ENCODE measurements at regions not wholly inside any gene's neighbourhood (a gene's known extent, or its start where the extent isn't known, plus 50 kb on each side); places are given as distances from the start of the nearest gene placed in this dataset.

DNA sequence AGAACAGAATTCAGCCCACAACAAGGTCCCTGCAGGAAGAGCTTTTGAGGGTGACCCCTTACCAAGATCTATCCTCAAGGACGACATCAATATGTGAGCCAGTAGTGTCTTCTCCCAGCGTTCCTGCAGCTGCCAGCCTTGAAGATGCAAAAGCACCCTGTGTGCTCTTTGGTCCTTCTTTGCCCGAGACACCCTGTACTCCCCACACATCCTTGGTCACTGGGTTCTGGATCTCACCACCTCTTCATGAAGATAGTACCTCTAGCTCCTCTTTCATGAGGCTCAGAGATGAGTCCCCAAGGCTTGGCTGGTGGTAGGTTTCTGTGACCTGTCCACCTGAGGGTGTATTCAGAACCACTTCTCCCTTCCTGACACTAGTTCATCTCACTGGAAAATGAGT lies 259.6 kb upstream of the FOXQ1 start:
- intact Hi-C loops (cut with micrococcal nuclease; ENCODE audit: unreplicated experiment) = no loop called here
- Mint-ChIP-seq H3K9me3 (ENCODE audit: unreplicated experiment) (peaks cover 24% of the 10 kb centered on the region), H3K36me3 (ENCODE audit: insufficient read depth, unreplicated experiment) (peaks cover 7% of the 10 kb centered on the region), H3K4me1 (ENCODE audit: low read depth, unreplicated experiment) (peaks cover 18% of the 10 kb centered on the region), H3K4me3 (ENCODE audit: unreplicated experiment) (no peak overlapping the region), H3K27ac (ENCODE audit: unreplicated experiment) (no peak overlapping the region), H3K27me3 (ENCODE audit: insufficient read depth, unreplicated experiment) (no peaks in the 10 kb centered on the region)
- no peak for TF ChIP-seq CTCF (IDR thresholded peaks at IDR 0.05; ENCODE audit: insufficient read depth in 1 of 2, low read depth in 1 of 2, low read length in 1 of 2, severe bottlenecking in 1 of 2, unreplicated experiment in 1 of 2)
- no TSS peak for BruUV-seq (replicated peaks)
- POLR2A ChIA-PET = no interaction called here
- DNase-seq = no peak
- no peaks in the 10 kb centered on the region for H3K27me3 ChIP-seq (replicated peaks; ENCODE audit: control insufficient read depth, insufficient read depth, low read length)
- H3K36me3 ChIP-seq (ENCODE audit: control insufficient read depth, insufficient read depth, low read length) = no peaks in the 10 kb centered on the region
- no peaks in the 10 kb centered on the region for H3K9me3 ChIP-seq
- H3K4me3 ChIP-seq (ENCODE audit: low read depth, low read length) = no peak overlapping the region
- peaks cover 60% of the 10 kb centered on the region for H3K4me1 ChIP-seq
- CTCF ChIA-PET = no interaction called here

DNA sequence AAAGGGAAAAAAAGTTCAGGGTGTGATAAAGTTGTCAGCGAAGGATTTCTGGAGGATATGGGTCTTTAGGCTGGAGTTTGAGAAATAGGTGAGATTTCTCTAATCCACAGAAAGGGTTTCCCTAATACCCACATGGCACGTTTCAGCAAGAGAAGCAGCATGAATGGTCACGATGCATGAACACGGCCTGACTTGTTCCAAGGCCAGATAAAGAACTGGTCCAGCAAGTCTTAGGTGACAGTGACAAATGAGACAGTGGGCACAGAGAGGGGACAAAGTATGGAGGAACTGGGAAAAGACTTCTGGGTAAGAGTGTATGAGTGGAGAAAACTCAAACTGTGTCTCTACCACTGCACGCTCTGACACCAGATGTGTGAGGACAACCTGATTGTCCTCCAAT lies 262.0 kb upstream of the FOXQ1 start:
- Histone ChIP-seq H3K36me3 (ENCODE audit: control insufficient read depth, insufficient read depth, low read length) (no peaks in the 10 kb centered on the region), H3K4me1 (peaks cover 39% of the 10 kb centered on the region), H3K27me3 (replicated peaks; ENCODE audit: control insufficient read depth, insufficient read depth, low read length) (no peaks in the 10 kb centered on the region), H3K9me3 (no peaks in the 10 kb centered on the region), H3K4me3 (ENCODE audit: low read depth, low read length) (no peak overlapping the region)
- BruUV-seq (replicated peaks) = no TSS peak
- Mint-ChIP-seq H3K36me3 (ENCODE audit: insufficient read depth, unreplicated experiment) (no peaks in the 10 kb centered on the region), H3K4me1 (ENCODE audit: low read depth, unreplicated experiment) (peaks cover 18% of the 10 kb centered on the region), H3K4me3 (ENCODE audit: unreplicated experiment) (peak overlapping the region; percentile 11), H3K9me3 (ENCODE audit: unreplicated experiment) (peaks cover 24% of the 10 kb centered on the region), H3K27ac (ENCODE audit: unreplicated experiment) (peak overlapping the region; percentile 12), H3K27me3 (ENCODE audit: insufficient read depth, unreplicated experiment) (no peaks in the 10 kb centered on the region)
- no peak for TF ChIP-seq CTCF (IDR thresholded peaks at IDR 0.05; ENCODE audit: insufficient read depth in 1 of 2, low read depth in 1 of 2, low read length in 1 of 2, severe bottlenecking in 1 of 2, unreplicated experiment in 1 of 2)
- peak; percentile 61 to 72 for DNase-seq
- CTCF ChIA-PET = no interaction called here
- intact Hi-C loops (cut with micrococcal nuclease; ENCODE audit: unreplicated experiment) = no loop called here
- POLR2A ChIA-PET = no interaction called here

DNA sequence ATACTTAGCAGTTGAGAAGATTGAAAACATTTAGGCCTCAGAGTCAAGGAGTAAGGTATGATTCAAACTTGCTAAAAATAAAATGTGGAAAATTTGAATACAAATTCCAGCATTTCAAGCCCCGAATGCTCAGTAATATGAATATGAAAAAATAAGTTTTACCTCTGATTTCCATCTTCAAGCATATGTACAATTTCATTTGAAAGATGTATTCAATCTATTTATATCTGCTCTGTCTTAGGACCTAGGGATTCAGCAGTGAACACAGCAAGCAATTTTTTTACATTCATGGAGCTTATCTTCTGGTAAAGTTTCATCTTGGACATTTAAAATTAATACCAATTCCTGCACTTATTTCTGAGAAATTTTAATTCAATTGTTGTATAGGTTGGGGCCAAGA lies 262.7 kb upstream of the FOXQ1 start:
- Mint-ChIP-seq H3K4me1 (ENCODE audit: low read depth, unreplicated experiment) (peaks cover 25% of the 10 kb centered on the region), H3K4me3 (ENCODE audit: unreplicated experiment) (no peak overlapping the region), H3K27me3 (ENCODE audit: insufficient read depth, unreplicated experiment) (no peaks in the 10 kb centered on the region), H3K36me3 (ENCODE audit: insufficient read depth, unreplicated experiment) (peaks cover 5% of the 10 kb centered on the region), H3K27ac (ENCODE audit: unreplicated experiment) (peak overlapping the region; percentile 12), H3K9me3 (ENCODE audit: unreplicated experiment) (peaks cover 24% of the 10 kb centered on the region)
- POLR2A ChIA-PET = no interaction called here
- BruUV-seq (replicated peaks) = no TSS peak
- Histone ChIP-seq H3K4me1 (peaks cover 41% of the 10 kb centered on the region), H3K4me3 (ENCODE audit: low read depth, low read length) (no peak overlapping the region), H3K27me3 (replicated peaks; ENCODE audit: control insufficient read depth, insufficient read depth, low read length) (no peaks in the 10 kb centered on the region), H3K36me3 (ENCODE audit: control insufficient read depth, insufficient read depth, low read length) (no peaks in the 10 kb centered on the region), H3K9me3 (no peaks in the 10 kb centered on the region)
- intact Hi-C loops (cut with micrococcal nuclease; ENCODE audit: unreplicated experiment) = no loop called here
- no peak for TF ChIP-seq CTCF (IDR thresholded peaks at IDR 0.05; ENCODE audit: insufficient read depth in 1 of 2, low read depth in 1 of 2, low read length in 1 of 2, severe bottlenecking in 1 of 2, unreplicated experiment in 1 of 2)
- CTCF ChIA-PET = no interaction called here
- no peak for DNase-seq
